NCI-H2196 treated with DMSO at 0.1 percent for 48 hours (cell line): ENCODE measurements at regions not wholly inside any gene's neighbourhood (a gene's known extent, or its start where the extent isn't known, plus 50 kb on each side); places are given as distances from the start of the nearest gene placed in this dataset.
"Not testable (repeated sequence)": the region's sequence is repeated elsewhere in the genome, so short reads cannot be mapped to it uniquely, and the experiment has no call there.

Experiments used
- DNase-seq: peaks from one replicate; lab custom pipeline; 2025; ENCODE audit not compliant: unreplicated experiment; lab: John Stamatoyannopoulos, UW

DNA sequence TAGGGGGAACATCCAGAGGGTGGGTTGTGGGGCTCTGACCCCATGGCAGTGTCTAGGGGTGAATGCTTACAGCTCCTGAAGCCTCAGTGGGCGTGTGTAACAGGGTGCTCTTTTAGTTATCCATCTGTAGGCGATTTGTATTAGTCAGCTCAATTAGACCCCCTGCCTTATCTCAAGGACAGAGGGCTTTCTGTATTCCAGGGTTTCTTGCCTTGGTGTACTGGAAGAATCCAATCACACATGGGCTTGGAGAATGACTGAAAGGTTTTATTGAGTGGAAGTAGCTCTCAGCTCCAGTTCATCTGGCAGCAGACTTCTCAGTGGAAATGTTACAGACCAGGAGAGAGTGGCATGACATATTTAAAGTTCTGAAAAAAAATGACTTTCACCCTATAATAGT, 334.0 kb upstream of the GCFC2 start:
- DNase-seq, result no peak

DNA sequence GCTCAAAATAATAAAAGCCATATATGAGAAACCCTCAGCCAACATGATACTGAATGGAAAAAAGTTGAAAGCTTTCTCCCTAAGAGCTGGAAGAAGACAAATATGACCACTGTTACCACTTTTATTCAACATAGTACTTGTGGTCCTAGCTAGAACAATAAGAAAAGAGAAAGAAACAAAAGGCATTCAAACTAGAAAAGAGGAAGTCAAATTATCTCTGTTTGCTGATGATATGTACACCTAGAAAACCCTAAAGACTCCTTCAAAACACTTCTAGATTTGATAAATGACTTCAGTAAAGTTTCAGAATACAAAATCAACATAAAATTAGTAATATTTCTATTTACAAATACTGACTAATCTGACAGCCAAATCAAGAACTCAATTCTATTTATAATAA, 328.8 kb upstream of the GCFC2 start:
- no peak for DNase-seq

DNA sequence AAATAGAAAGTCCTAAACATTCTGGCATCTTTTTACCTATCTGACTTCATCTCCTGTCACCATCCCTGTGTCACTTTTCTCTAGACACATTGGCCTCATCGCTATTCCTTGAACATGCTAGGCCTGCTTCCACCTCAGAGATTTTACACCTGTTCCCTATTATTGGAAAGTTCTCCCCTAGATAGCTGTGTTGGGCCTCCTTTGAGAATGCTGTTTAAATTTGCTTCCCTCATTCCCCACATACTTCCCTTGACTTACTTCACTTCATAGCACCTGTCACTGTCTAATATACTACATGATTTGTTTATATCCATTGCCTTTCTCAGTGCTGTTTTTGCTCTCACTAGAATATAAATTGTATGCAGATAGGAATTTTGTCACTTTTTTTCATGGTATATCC, 317.0 kb upstream of the GCFC2 start:
- no peak for DNase-seq

DNA sequence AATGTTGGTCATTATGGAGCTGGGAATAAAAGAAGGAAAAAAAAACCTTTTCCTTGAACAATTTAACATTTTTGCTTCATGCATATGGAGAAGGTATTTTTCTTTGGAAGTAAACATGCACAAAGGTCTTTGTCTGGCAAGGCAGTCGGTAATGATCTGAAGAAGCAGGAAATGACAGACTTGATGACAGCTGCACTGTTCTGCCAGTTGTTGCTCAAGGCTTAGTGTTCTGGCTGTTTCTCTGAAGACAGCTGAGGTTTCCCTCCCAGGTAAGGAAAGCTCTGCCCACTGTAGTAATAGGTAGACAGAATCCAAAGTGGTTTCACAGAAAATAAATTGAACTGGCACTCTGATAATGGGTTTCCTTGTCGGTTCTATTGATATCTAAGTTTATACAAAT, 308.4 kb upstream of the GCFC2 start:
- DNase-seq, result no peak

DNA sequence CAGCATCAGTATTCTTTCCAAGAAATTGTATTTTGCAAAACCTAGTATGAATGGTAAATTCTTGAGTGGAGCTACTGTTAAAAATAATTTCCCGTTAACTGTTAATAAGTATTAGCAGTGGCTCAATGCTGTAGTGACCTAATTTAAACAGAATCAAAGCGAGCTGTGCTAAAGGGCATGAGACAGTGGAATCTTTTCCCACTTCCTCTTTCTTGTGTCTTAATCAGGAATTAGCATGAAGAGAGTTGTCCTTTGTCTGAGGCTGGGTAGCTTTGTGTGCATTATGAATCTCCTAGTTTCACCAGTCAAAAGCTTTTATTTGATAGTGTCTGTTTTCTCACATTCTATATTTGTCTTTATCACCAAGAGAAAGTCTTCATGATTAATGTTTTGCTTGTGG, 298.8 kb upstream of the GCFC2 start:
- DNase-seq, result no peak

DNA sequence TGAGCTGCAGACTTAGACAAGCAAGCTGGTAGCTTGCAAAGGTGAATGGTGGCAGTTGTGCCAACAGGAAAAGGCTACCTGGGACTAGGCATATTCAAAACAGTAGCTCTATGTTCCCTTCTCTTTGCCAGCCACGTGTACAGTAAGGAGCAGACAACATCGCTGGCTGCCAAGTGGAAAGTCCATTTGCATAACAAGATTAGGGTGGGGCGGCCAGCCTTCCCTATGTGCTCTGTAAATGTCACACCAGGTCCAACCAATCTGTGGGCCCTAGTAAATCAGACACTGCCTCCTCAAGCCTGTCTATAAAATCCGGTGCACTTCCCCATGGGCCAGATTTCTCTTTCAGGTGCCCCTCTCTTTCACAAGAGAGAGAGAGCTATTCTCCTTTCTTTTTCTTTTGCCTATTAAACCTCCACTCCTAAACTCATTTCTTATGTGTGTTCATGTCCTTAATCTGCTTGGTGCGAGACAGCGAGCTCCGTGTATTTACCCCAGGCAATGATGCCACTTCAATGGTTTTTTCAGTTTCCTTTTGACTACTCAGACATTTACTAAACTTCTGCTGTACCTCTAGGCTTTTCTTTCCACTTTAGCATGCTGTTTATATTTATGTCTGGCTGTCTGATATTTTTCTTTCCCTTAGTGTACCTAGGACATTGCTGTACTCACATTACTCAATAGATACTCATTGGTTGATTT, 297.4 kb upstream of the GCFC2 start:
- DNase-seq, result no peak

DNA sequence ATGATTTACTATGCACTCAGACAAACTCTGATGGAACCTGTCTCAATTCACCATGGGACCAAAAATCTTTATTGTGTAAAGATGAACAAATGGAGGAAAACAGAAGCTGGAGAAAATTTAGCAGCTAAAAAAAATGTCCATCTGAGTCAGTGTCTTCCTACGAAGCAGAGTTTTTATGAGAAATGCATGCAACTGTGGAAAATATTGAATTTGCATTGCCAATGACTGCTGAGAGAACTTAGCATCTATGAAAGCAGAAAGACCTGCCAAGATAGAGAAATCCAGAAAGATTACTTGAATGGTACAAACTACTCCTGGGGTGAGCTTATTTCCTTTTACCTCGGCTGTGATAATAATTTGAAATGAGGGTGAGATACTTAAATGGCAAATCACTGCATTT, 289.7 kb upstream of the GCFC2 start:
- no peak for DNase-seq

DNA sequence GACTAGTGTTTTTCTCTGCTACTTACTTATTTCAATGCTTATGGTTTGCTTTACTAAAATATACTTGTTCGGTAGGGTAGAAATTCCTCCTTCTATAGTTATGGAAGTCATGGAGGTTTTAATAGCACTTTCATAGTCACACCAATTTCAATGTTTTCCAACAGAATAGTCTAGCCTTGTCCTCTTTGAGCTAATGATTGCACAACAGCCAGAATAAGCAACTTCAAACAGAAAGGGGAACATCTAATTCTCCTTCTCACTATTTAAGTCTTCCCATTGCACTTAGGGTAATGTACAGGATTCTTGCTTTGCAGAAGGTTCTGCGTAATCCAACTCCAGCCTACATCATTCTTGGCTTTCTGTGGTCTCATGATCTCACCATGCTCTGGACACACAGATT, 287.7 kb upstream of the GCFC2 start:
- DNase-seq, result no peak

DNA sequence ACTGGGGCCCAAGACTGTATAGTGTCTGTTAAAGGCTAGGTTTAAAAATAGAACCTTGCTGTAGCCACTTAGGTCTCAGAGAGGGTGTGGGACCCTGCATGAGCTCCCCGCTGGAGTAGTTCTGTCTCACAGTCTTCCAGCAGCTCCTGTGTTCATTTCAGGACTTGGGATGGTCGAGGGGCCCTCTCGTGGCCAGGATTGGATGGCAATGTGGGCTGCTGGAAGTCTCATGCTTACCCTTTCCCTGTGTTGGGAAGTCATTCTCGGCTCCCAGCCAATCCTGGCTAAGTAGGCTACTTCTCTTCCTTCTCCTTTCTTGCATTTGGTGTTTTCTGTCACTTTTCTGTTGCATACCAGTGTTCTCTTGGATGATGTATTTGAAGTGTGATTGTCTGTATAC, 284.0 kb upstream of the GCFC2 start:
- DNase-seq, result no peak

DNA sequence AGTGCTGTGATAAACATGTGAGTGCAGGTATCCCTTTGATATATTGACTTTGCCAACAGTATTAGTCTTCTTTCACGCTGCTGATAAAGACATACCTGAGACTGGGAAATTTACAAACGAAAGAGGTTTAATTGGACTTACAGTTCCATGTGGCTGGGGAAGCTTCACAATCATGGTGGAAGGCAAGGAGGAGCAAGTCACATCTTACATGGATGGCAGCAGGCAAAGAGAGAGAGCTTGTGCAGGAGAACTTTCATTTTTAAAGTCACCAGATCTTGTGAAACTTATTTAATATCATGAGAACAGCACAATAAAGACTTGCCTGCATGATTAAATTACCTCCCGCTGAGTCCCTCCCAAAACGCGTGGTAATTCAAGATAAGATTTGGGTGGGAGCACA, 277.9 kb upstream of the GCFC2 start:
- not testable (repeated sequence) for DNase-seq

DNA sequence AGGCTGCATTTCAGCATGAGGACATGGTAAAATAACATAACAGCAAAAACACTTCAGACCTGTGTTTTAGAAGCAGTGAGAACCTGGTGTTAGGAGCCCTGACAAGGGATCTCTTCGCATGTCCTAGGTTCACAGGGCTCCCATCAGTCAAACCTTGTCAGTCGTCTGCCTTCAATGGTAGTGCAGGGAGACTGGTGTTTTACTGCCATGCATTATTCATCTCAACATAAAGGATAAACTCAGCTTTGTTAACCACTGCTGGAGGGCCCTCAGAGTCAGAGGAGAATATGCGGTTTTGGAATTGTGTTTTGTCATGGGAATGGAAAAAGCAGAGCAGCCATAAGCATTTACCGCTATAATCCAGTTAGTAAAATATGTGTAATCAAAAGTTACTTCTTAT, 275.9 kb upstream of the GCFC2 start:
- DNase-seq, result no peak

DNA sequence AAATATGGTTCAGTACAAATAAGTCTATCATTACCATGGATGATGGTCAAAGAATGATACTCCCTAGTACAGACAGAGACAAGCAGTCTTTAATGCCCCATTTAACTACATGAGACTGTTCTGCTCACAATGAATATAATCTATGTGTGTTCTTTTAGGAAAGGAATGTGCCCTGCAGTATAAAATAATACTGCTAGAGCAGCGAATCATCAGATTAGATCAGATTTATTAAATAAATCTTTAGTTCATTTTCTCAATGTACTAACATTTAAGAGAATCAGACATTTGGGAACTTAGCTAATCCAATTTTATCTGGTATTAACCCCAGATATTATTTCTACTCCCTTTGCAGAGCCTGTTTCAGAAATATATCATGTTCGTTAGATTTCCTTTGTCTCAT, 272.0 kb upstream of the GCFC2 start:
- DNase-seq, result no peak

DNA sequence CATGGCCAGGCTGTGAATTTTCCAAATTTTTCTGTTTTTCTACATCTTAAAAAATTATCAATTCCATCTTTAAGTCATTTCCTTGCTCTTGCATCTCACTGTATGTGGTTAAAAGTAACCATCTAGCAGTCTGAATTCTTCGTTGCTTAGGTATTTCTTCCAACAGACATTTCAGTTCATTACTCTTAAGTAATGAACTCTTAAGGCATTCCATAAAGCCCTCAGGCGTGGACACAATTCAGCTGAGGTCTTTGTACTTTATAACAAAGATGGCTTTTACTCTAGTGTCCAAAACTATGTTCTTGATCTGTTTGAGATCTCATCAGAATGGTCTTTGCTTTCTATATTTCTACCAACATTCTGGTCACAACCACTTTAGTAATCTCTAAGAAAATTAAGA, 253.9 kb upstream of the GCFC2 start:
- no peak for DNase-seq

DNA sequence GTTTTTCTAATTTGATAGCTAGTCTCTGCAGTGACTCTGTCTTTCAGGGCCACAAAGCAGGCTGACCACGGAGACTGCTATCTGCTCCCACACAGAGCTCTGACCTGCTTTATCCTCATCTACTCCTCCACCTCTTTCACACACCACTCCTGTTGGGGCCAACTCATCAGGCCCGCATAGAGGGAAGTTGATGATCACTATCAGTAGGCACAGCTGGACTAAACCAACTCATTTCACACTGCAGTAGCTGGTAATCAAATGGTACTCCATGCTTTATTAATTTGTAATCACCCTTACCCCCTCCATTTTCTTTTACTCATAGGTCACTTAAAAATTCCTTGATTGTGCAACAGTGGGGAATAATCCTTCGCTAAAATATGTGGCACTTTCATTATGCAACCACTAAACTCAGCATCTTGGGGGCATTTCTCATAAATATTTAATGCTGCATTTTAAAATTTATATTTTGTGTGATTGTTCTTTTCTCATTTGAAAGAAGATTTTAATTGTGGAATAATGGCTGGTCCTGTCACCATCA, 249.8 kb upstream of the GCFC2 start:
- DNase-seq, result no peak

DNA sequence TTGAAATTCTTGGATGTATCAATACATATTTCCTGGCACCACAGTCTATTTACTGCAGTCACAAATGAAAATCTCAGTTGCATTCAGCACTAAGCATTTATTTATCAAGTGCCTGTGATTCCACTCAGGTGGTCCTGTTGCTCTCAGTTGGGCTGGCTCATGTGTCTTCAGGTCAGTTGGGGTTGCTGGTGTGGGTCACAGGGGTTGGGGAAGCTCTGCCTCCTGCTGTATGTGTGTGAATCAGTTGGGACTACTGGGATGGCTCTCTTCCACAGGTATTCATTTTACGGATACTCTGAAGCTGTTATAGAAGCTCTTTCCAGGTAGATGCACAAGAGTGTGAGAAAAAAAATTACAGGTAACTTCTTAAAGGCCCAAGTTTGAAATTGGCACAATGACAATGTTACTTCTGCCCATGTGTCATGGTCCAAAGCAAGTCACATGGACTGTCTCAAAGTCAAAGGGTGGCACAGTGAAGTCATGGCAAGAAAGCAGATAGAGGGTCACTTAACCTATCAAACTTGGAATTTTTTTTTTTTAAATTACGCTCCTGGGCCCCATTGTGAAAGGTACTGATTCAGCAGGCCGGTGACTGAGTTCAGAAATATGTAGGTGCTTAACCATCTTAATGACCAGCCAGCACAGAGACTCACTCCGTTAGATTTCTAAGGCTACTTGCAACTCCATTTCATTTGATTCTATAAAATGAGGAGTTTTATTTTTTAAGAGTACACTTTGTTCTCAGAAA, 249.2 kb upstream of the GCFC2 start:
- no peak for DNase-seq

DNA sequence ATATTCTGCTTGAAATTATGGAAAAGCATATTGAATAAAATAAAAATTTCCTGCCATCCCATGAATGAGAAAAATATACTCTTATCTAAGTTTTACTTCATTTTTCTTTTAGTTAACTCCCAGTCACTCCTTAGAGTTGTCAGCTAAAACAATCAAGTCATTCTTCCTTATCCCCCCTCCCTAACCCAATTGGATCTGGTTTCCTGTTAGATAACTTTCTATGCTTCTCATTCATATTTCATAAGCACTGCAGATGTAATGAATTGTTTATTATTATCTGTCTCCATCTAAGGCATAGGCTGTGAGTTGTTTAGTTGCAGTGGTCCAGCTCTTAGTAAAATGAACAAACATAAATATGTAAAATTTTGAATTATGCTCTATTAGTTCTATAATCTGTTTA, 244.0 kb upstream of the GCFC2 start:
- DNase-seq, result no peak

DNA sequence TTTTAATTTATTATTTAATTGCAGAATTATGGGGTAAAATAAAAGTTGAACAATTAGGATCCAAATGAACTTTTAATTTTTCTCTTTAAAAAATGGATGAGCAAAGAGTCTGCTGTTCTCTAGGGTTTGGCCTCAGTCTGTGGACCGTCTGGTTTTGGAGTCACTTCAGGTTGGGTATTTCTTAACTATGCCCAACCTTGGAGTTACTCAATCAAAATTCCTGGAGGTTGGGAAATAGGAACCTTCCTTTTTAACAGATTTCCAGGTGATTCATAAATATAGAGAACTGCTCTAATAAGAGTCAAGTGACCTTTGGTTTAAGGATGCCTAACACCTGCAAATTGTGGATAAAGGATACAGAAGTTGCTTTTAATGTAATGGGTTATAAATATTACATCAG, 241.5 kb upstream of the GCFC2 start:
- no peak for DNase-seq

DNA sequence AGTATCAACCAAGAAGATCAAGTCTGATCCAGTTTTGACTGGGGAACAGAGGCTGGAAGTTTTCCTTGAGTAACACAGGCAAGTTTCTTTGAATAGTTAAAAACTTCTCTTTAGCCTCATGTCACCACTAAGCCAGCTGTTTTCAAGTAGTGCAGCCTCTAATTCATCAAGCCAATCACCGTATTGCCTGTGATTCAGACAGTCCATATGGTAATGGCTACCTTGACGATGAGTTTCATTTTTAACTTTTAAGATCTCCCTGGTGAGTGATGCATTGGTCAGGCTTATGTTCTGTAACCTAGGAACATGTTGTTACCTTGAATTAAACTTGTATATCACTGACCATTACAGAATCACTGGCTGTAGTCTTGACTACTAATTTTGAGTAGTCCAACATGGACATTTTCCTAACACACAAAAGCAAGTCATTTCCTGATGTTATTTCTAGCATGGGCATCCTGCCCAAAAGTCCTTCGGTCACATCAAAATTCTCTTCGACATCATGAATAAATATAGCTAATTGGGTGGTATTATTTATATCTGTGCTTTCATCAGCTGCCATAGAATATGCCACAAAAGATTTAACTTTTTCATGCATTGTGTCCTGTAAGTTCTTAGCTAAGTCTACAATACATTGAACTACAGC, 238.8 kb upstream of the GCFC2 start:
- no peak for DNase-seq

DNA sequence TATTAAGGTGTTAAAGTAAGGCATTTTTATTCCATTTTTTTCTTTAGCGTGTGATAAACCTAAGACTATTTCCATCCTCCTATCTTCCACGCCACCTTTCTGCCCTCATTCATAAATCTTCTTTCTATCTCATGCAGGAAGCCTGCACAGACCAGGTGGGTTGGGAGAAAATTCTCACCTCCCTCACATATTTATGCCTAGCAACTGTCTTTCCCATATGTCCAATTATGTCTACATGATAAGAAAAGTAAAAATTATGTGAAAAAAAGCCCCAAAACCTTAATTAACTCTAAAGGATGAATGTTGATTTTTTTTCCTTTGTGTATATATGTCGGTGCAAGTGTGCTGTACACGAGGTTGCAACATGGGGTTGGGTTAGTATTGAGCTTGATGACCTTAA, 225.6 kb upstream of the GCFC2 start:
- DNase-seq, result no peak

DNA sequence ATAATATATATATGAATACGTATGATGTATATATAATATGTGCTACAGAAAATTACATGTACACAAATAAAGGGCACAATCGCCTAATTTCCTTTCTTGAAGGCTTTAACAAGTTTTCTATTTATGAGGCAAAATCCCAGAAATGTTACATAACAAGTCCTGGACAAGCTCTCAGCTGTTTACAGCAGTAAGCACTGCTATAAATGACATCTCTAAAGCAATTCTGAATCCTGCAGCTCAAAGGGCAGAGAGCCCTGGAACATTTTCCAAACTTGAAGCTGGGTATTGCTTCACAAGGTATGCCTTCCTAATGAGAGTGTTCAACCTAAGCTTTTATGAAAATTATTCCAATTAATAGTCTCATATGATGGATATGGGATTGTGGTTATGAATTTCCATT, 222.3 kb upstream of the GCFC2 start:
- no peak for DNase-seq

DNA sequence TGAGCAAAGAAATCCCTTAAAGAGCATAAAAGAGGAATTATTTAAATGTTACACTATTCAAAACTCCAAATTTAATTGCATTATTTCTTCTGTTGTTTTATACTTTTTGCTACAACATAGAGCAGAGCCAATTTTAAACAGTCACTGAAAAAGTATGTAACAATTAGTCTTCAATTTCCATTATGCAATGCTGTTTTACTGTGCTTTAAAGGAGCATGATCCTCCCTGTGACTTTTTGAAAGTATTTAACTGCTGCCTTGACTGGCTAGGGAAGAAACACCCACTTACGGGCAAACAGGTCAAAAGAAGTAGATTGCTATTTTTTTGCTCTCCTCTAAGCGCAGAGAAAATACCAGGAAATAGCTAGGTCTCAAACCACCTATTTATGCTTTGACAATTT, 217.4 kb upstream of the GCFC2 start:
- DNase-seq, result no peak

DNA sequence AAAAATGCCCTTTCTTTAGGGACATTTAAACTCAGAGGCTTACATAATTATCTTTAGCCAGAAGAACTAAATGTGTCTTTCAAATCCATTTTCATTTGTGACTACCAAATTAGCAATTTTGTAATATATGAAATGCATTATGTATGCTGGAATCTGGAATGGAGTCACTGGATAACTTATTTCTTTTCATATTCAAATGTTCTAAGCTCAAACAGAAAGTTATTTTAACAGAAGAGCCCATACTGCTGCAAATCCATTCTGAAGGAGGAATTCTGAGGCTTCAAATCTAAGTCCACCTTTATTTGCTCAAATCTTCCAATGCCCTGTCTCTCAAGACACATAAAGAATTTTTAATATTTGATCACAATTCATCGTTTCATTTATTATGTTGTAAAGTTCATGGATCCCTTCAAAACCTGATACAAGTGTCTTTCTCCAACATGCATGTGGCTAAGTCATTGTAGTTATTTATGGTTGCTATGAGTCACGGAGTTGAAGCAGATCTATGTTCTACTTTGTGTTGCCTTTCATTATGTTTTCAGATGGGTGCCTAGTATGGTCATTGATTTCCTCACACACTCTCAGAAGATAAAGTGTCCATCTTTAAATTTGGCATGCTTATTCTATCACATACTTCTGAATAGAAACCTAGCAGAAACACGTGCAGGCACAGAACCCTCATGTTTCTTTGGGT, 214.8 kb upstream of the GCFC2 start:
- DNase-seq, result no peak
